ENCODE measurements at regions not wholly inside any gene's neighbourhood (a gene's known extent, or its start where the extent isn't known, plus 50 kb on each side); places are given as distances from the start of the nearest gene placed in this dataset.

GRCh38 chr11:86749376-86749775 lies 51.0 kb upstream of the PRSS23 start:
- TF ChIP-seq CTCF (IDR thresholded peaks at IDR 0.05), result no peak
- no peak for TF ChIP-seq EP300 (IDR thresholded peaks at IDR 0.05; ENCODE audit: low read depth)
- no peak for TF ChIP-seq POLR2A (IDR thresholded peaks at IDR 0.05)
- TF ChIP-seq POLR2AphosphoS5 (IDR thresholded peaks at IDR 0.05), result no peak

Data from transverse colon (tissue), 4 donors.